ENCODE measurements at regions not wholly inside any gene's neighbourhood (a gene's known extent, or its start where the extent isn't known, plus 50 kb on each side); places are given as distances from the start of the nearest gene placed in this dataset.

DNA sequence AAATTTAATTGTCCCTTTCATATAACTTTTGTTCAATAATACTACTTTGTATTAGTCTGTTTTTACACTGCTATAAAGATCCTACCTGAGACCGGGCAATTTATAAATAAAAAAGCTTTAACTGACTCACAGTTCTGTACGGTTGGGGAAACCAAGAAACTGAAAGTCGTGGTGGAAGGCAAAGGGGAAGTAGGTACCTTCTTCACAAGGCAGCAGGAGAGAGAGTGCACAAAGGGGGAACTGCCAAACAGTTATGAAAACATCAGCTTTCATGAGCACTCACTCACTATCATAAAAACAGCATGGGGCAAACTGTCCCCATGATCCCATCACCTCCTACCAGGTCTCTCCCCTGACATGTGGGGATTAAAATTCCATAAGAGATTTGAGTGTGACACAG lies 1069.0 kb downstream of the FSCB start:
- TF ChIP-seq POLR2A (IDR thresholded peaks at IDR 0.05; ENCODE audit: low read depth, low read length): no peak
- TF ChIP-seq, protein P1, sequence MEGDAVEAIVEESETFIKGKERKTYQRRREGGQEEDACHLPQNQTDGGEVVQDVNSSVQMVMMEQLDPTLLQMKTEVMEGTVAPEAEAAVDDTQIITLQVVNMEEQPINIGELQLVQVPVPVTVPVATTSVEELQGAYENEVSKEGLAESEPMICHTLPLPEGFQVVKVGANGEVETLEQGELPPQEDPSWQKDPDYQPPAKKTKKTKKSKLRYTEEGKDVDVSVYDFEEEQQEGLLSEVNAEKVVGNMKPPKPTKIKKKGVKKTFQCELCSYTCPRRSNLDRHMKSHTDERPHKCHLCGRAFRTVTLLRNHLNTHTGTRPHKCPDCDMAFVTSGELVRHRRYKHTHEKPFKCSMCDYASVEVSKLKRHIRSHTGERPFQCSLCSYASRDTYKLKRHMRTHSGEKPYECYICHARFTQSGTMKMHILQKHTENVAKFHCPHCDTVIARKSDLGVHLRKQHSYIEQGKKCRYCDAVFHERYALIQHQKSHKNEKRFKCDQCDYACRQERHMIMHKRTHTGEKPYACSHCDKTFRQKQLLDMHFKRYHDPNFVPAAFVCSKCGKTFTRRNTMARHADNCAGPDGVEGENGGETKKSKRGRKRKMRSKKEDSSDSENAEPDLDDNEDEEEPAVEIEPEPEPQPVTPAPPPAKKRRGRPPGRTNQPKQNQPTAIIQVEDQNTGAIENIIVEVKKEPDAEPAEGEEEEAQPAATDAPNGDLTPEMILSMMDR (conservative IDR thresholded peaks at IDR 0.05; ENCODE audit: low read depth, low read length): no peak
- TF ChIP-seq RFX5 (IDR thresholded peaks at IDR 0.05; ENCODE audit: low read depth, low read length): no peak
- no peak for TF ChIP-seq BHLHE40 (IDR thresholded peaks at IDR 0.05; ENCODE audit: low read depth, low read length)
- TF ChIP-seq, protein P2, sequence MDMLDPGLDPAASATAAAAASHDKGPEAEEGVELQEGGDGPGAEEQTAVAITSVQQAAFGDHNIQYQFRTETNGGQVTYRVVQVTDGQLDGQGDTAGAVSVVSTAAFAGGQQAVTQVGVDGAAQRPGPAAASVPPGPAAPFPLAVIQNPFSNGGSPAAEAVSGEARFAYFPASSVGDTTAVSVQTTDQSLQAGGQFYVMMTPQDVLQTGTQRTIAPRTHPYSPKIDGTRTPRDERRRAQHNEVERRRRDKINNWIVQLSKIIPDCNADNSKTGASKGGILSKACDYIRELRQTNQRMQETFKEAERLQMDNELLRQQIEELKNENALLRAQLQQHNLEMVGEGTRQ (IDR thresholded peaks at IDR 0.05; ENCODE audit: low read depth, low read length): no peak
- no peak for TF ChIP-seq CEBPB (IDR thresholded peaks at IDR 0.05; ENCODE audit: low read depth, low read length)
- no peak for TF ChIP-seq FOS (IDR thresholded peaks at IDR 0.05; ENCODE audit: low read depth, low read length)
- no peak for TF ChIP-seq RAD21 (IDR thresholded peaks at IDR 0.05; ENCODE audit: low read length)
- TF ChIP-seq RCOR1 (IDR thresholded peaks at IDR 0.05; ENCODE audit: insufficient replicate concordance, low read length): no peak
- TF ChIP-seq SMC3 (IDR thresholded peaks at IDR 0.05; ENCODE audit: low read depth, low read length): no peak
- no peak for TF ChIP-seq MXI1 (IDR thresholded peaks at IDR 0.05; ENCODE audit: borderline replicate concordance, low read depth, low read length)
- TF ChIP-seq MAFK (IDR thresholded peaks at IDR 0.05; ENCODE audit: low read depth, low read length): no peak
- no peak for TF ChIP-seq NFE2L2 (IDR thresholded peaks at IDR 0.05; ENCODE audit: low read depth, low read length)
